ENCODE measurements at regions not wholly inside any gene's neighbourhood (a gene's known extent, or its start where the extent isn't known, plus 50 kb on each side); places are given as distances from the start of the nearest gene placed in this dataset.

DNA sequence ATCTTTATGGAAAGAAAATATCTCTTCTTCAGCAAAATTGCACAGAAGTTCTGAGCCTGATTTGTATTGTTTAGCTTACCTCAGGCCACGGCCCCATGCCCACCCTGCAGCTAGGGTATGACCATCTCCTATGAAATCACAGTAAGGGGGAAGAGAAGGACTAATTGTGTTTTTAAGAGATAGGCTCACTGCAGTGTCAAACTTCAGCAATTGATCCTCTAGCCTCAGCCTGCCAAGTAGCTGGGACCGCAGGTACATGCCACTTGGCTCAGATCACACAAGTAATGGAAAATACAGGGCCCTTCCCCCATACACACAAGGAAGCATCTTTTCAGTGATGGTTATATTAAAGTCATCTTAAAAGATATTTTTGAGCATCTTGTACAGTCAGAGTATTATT, 60.0 kb downstream of the DMAC1 start:
- no peak overlapping the region for H3K4ac ChIP-seq (ENCODE audit: low read depth, low read length)
- no peaks in the 10 kb centered on the region for H3K27me3 ChIP-seq (ENCODE audit: insufficient read depth, low read length)
- no peaks in the 10 kb centered on the region for H3K79me1 ChIP-seq (ENCODE audit: low read length)
- no peak overlapping the region for H2BK12ac ChIP-seq (ENCODE audit: low read length)
- no peak overlapping the region for H3K14ac ChIP-seq (ENCODE audit: low read length)
- no peak for DNase-seq
- H3K23ac ChIP-seq (ENCODE audit: low read length), result no peak overlapping the region
- H2BK120ac ChIP-seq (ENCODE audit: insufficient read depth, low read length, poor library complexity), result no peak overlapping the region
- no peak overlapping the region for H2AFZ ChIP-seq (ENCODE audit: insufficient read depth, low read length, poor library complexity)
- H3K4me3 ChIP-seq (ENCODE audit: low read depth, low read length), result no peak overlapping the region
- H3K9ac ChIP-seq (ENCODE audit: low read length), result no peak overlapping the region
- H2AK5ac ChIP-seq (ENCODE audit: low read length), result no peak overlapping the region
- H4K91ac ChIP-seq (ENCODE audit: low read depth, low read length), result no peak overlapping the region
- no peak overlapping the region for H3K27ac ChIP-seq (ENCODE audit: low read depth, low read length)
- H3K18ac ChIP-seq (ENCODE audit: low read length), result no peak overlapping the region
- no peaks in the 10 kb centered on the region for H3K79me2 ChIP-seq (ENCODE audit: control insufficient read depth, insufficient read depth, low read length, poor library complexity)
- H4K12ac ChIP-seq (ENCODE audit: low read depth, low read length), result no peak overlapping the region
- whole genome bisulfite sequencing (ENCODE audit: extremely low coverage, insufficient coverage, insufficient read length), result no CpG with 5 or more reads among the region's 2 CpGs
- H3K9me3 ChIP-seq (ENCODE audit: insufficient read depth, low read depth, low read length), result no peaks in the 10 kb centered on the region
- no peak overlapping the region for H2BK5ac ChIP-seq (ENCODE audit: low read depth, low read length, poor library complexity)
- H4K8ac ChIP-seq (ENCODE audit: low read depth, low read length), result no peak overlapping the region
- H3K4me1 ChIP-seq (ENCODE audit: control insufficient read depth in 1 of 2, insufficient read depth in 2 of 2, low read length in 2 of 2), result no peaks in the 10 kb centered on the region
- no peaks in the 10 kb centered on the region for H3K36me3 ChIP-seq (ENCODE audit: control insufficient read depth in 1 of 2, insufficient read depth in 2 of 2, low read length in 2 of 2)
- H3K4me2 ChIP-seq (ENCODE audit: low read length), result no peak overlapping the region

DNA sequence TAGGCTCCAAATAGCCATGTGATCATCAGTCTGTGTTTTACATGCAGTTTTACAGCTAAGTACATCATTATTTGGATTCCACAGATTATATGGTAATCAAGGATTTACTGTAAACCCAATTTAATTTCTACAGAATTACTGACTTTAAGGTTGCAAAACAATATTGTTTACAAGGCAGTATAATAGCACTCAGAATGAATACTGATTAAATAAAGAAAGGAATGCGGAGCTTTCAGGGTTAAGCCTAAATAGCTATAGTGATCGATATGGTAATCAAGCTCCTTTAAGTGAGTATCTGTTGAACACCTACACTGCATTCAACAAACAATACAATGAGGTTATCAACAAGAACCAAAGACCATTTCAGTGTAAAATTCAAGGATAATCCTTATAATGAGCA, 64.3 kb downstream of the DMAC1 start:
- no CpG with 5 or more reads among the region's 2 CpGs for WGBS (ENCODE audit: extremely low coverage, insufficient coverage, insufficient read length)
- H3K9ac ChIP-seq (ENCODE audit: low read length), result no peak overlapping the region

DNA sequence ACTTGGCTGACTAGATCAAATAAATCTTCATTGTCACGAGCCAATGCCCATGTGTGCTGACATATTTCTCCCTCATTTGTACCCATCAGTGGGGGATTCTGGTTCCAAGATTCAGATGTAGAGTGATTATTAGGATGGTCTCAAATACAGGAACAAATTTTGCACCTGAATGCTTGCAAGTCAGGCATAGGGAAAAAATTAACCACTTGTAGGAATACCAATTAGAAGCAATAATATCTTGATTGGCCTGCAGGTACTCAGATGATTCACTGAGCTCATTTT, 69.5 kb downstream of the DMAC1 start:
- Histone ChIP-seq H3K9me3 (ENCODE audit: insufficient read depth, low read depth, low read length) (no peaks in the 10 kb centered on the region), H2AFZ (ENCODE audit: insufficient read depth, low read length, poor library complexity) (no peak overlapping the region), H3K4me2 (ENCODE audit: low read length) (no peak overlapping the region), H3K14ac (ENCODE audit: low read length) (no peak overlapping the region), H3K4me3 (ENCODE audit: low read depth, low read length) (no peak overlapping the region), H3K4ac (ENCODE audit: low read depth, low read length) (no peak overlapping the region), H2BK5ac (ENCODE audit: low read depth, low read length, poor library complexity) (no peak overlapping the region), H3K4me1 (ENCODE audit: control insufficient read depth in 1 of 2, insufficient read depth in 2 of 2, low read length in 2 of 2) (no peaks in the 10 kb centered on the region), H2BK12ac (ENCODE audit: low read length) (no peak overlapping the region), H3K27me3 (ENCODE audit: insufficient read depth, low read length) (no peaks in the 10 kb centered on the region), H3K18ac (ENCODE audit: low read length) (no peak overlapping the region), H2BK120ac (ENCODE audit: insufficient read depth, low read length, poor library complexity) (no peak overlapping the region), H4K12ac (ENCODE audit: low read depth, low read length) (no peak overlapping the region), H3K27ac (ENCODE audit: low read depth, low read length) (no peak overlapping the region), H3K36me3 (ENCODE audit: control insufficient read depth in 1 of 2, insufficient read depth in 2 of 2, low read length in 2 of 2) (no peaks in the 10 kb centered on the region), H3K9ac (ENCODE audit: low read length) (no peak overlapping the region), H3K79me2 (ENCODE audit: control insufficient read depth, insufficient read depth, low read length, poor library complexity) (no peaks in the 10 kb centered on the region), H3K79me1 (ENCODE audit: low read length) (no peaks in the 10 kb centered on the region), H2AK5ac (ENCODE audit: low read length) (no peak overlapping the region), H4K8ac (ENCODE audit: low read depth, low read length) (no peak overlapping the region), H3K23ac (ENCODE audit: low read length) (no peak overlapping the region), H4K91ac (ENCODE audit: low read depth, low read length) (no peak overlapping the region)
- no peak for DNase-seq
- no CpG with 5 or more reads among the region's 1 CpG for WGBS (ENCODE audit: extremely low coverage, insufficient coverage, insufficient read length)

More for the DNA sequence above, 64.3 kb downstream of the DMAC1 start:
- Histone ChIP-seq H3K4me1 (ENCODE audit: control insufficient read depth in 1 of 2, insufficient read depth in 2 of 2, low read length in 2 of 2) (no peaks in the 10 kb centered on the region), H3K4ac (ENCODE audit: low read depth, low read length) (no peak overlapping the region), H2BK12ac (ENCODE audit: low read length) (no peak overlapping the region), H3K14ac (ENCODE audit: low read length) (no peak overlapping the region), H3K9me3 (ENCODE audit: insufficient read depth, low read depth, low read length) (no peaks in the 10 kb centered on the region), H3K36me3 (ENCODE audit: control insufficient read depth in 1 of 2, insufficient read depth in 2 of 2, low read length in 2 of 2) (no peaks in the 10 kb centered on the region), H3K4me2 (ENCODE audit: low read length) (no peak overlapping the region), H2BK120ac (ENCODE audit: insufficient read depth, low read length, poor library complexity) (no peak overlapping the region), H3K27ac (ENCODE audit: low read depth, low read length) (no peak overlapping the region), H3K23ac (ENCODE audit: low read length) (no peak overlapping the region), H2AK5ac (ENCODE audit: low read length) (no peak overlapping the region), H3K27me3 (ENCODE audit: insufficient read depth, low read length) (no peaks in the 10 kb centered on the region), H2BK5ac (ENCODE audit: low read depth, low read length, poor library complexity) (no peak overlapping the region), H4K12ac (ENCODE audit: low read depth, low read length) (no peak overlapping the region), H4K91ac (ENCODE audit: low read depth, low read length) (no peak overlapping the region), H3K4me3 (ENCODE audit: low read depth, low read length) (no peak overlapping the region), H2AFZ (ENCODE audit: insufficient read depth, low read length, poor library complexity) (no peak overlapping the region), H3K79me2 (ENCODE audit: control insufficient read depth, insufficient read depth, low read length, poor library complexity) (no peaks in the 10 kb centered on the region), H3K18ac (ENCODE audit: low read length) (no peak overlapping the region), H3K79me1 (ENCODE audit: low read length) (no peaks in the 10 kb centered on the region), H4K8ac (ENCODE audit: low read depth, low read length) (no peak overlapping the region)
- DNase-seq, result no peak

DNA sequence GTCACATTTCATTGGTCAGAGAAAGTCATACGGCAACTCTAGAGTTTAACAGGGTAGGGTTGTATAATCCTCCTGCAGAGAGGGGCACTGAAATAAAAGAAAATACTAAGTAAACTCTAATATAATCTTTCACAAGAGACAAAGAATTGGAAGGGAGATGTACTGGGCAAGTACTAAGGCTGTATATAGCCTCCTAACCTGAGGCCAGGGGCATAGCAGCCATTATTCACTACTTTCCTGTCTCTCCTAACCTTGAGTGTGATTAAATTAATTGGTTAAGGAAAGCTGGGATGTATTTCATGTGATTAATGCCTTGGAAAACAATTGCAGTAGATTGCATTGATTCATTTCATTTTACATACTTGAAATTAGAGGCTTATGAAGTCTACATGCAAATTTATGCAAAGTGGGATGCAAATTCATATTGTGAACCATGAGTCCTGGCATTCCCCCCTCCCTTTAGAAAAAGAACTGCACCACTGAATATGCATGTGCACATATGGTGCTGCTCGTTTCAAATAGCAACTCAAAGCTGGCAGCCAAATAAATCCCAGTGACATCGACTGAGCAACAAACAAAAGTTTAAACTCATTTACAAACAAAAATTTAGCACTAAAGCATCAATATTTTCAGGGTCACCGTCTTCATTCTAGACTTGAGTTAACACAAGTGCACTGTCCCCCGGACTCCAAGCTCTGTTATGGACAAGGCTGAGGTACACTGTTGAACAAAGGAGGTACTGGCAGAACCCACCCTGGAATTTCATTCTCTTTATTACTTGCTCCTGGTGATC, 70.0 kb downstream of the DMAC1 start:
- Histone ChIP-seq H3K18ac (ENCODE audit: low read length) (no peak overlapping the region), H2BK12ac (ENCODE audit: low read length) (no peak overlapping the region), H3K14ac (ENCODE audit: low read length) (no peak overlapping the region), H4K8ac (ENCODE audit: low read depth, low read length) (no peak overlapping the region), H3K9ac (ENCODE audit: low read length) (no peak overlapping the region), H2BK5ac (ENCODE audit: low read depth, low read length, poor library complexity) (no peak overlapping the region), H3K4me3 (ENCODE audit: low read depth, low read length) (no peak overlapping the region), H3K23ac (ENCODE audit: low read length) (no peak overlapping the region), H3K79me2 (ENCODE audit: control insufficient read depth, insufficient read depth, low read length, poor library complexity) (no peaks in the 10 kb centered on the region), H3K9me3 (ENCODE audit: insufficient read depth, low read depth, low read length) (no peaks in the 10 kb centered on the region), H3K4ac (ENCODE audit: low read depth, low read length) (no peak overlapping the region), H4K91ac (ENCODE audit: low read depth, low read length) (no peak overlapping the region), H2BK120ac (ENCODE audit: insufficient read depth, low read length, poor library complexity) (no peak overlapping the region), H3K27me3 (ENCODE audit: insufficient read depth, low read length) (no peaks in the 10 kb centered on the region), H3K79me1 (ENCODE audit: low read length) (no peaks in the 10 kb centered on the region), H4K12ac (ENCODE audit: low read depth, low read length) (no peak overlapping the region), H3K4me1 (ENCODE audit: control insufficient read depth in 1 of 2, insufficient read depth in 2 of 2, low read length in 2 of 2) (no peaks in the 10 kb centered on the region), H2AK5ac (ENCODE audit: low read length) (no peak overlapping the region), H3K27ac (ENCODE audit: low read depth, low read length) (no peak overlapping the region), H3K4me2 (ENCODE audit: low read length) (no peak overlapping the region), H3K36me3 (ENCODE audit: control insufficient read depth in 1 of 2, insufficient read depth in 2 of 2, low read length in 2 of 2) (no peaks in the 10 kb centered on the region), H2AFZ (ENCODE audit: insufficient read depth, low read length, poor library complexity) (no peak overlapping the region)
- WGBS (ENCODE audit: extremely low coverage, insufficient coverage, insufficient read length), result no CpG with 5 or more reads among the region's 5 CpGs
- no peak for DNase-seq

Data from trophoblast cell (in vitro differentiated cells and primary cell).